ENCODE measurements at regions not wholly inside any gene's neighbourhood (a gene's known extent, or its start where the extent isn't known, plus 50 kb on each side); places are given as distances from the start of the nearest gene placed in this dataset.
A peak's percentile ranks its signal among the peaks of the same experiment; 100 is the strongest.

GRCh38 chr9:92196400-92196799 is 81.2 kb upstream of the SPTLC1 start:
- no peak overlapping the region for H2AFZ ChIP-seq (ENCODE audit: insufficient read depth, low read depth, low read length, poor library complexity, severe bottlenecking)
- peaks cover 2 to 7% (median 2%) of the 10 kb centered on the region in 3 donors for H3K27me3 Mint-ChIP-seq (ENCODE audit: low read depth in 3 of 3)
- peaks cover 0 to 7% of the 10 kb centered on the region in 2 donors for H3K9me3 ChIP-seq (replicated peaks in 1 of 2; ENCODE audit: control insufficient read depth in 1 of 2, insufficient read depth in 1 of 2, low read length in 2 of 2)
- no peaks in the 10 kb centered on the region for H3K79me2 ChIP-seq (ENCODE audit: insufficient read depth, low read length)
- H3K27me3 ChIP-seq (ENCODE audit: control insufficient read depth in 2 of 2, insufficient read depth in 2 of 2, low read length in 2 of 2) = no peaks in the 10 kb centered on the region
- no peaks in the 10 kb centered on the region for H3K36me3 Mint-ChIP-seq
- no peaks in the 10 kb centered on the region for H4K20me1 ChIP-seq (ENCODE audit: insufficient read depth, low read length)
- no peak overlapping the region for H3K9ac ChIP-seq (ENCODE audit: insufficient read depth, low read length, poor library complexity, severe bottlenecking)
- TF ChIP-seq, protein P1, sequence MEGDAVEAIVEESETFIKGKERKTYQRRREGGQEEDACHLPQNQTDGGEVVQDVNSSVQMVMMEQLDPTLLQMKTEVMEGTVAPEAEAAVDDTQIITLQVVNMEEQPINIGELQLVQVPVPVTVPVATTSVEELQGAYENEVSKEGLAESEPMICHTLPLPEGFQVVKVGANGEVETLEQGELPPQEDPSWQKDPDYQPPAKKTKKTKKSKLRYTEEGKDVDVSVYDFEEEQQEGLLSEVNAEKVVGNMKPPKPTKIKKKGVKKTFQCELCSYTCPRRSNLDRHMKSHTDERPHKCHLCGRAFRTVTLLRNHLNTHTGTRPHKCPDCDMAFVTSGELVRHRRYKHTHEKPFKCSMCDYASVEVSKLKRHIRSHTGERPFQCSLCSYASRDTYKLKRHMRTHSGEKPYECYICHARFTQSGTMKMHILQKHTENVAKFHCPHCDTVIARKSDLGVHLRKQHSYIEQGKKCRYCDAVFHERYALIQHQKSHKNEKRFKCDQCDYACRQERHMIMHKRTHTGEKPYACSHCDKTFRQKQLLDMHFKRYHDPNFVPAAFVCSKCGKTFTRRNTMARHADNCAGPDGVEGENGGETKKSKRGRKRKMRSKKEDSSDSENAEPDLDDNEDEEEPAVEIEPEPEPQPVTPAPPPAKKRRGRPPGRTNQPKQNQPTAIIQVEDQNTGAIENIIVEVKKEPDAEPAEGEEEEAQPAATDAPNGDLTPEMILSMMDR (IDR thresholded peaks at IDR 0.05) = no peak
- H3K4me2 ChIP-seq (replicated peaks; ENCODE audit: extremely low read depth, low read length, poor library complexity, severe bottlenecking) = no peak overlapping the region
- peaks cover 0 to 15% (median 6%) of the 10 kb centered on the region in 7 donors for H3K9me3 Mint-ChIP-seq
- intact Hi-C loops (cut with micrococcal nuclease) = no loop called here
- no peak overlapping the region for H3K27ac Mint-ChIP-seq
- H3K4me1 ChIP-seq (ENCODE audit: control insufficient read depth in 1 of 2, insufficient read depth in 2 of 2, low read length in 2 of 2) = no peaks in the 10 kb centered on the region
- no peak for DNase-seq
- no peak overlapping the region for H3K4me3 Mint-ChIP-seq
- no peak overlapping the region for H3K27ac ChIP-seq (ENCODE audit: low read depth in 1 of 2, low read length in 2 of 2)
- H3K4me1 Mint-ChIP-seq = no peaks in the 10 kb centered on the region
- no peak overlapping the region for H3K4me3 ChIP-seq (replicated peaks in 1 of 3; ENCODE audit: low read depth in 2 of 3, low read length in 3 of 3)
- no peaks in the 10 kb centered on the region for H3K36me3 ChIP-seq (replicated peaks in 1 of 2; ENCODE audit: control insufficient read depth in 1 of 2, insufficient read depth in 2 of 2, low read length in 2 of 2)

DNA sequence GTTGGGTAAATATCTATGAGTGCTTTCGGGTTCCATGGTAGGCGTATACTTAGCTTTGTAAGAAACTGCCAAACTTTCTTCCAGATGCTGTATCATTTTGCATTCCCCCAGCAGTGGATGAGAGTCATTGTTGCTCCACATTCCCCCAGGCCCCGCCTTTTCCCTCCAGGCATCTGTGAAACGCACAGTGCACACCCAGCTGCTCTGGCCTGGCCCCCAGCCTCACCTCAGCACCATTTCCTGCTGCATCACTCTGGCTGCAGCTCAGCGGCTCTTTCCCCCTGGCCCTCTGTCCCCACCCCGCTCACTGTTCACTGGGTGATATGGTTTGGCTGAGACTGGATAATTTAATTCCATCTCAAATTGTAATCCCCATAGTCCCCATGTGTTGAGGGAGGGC is 76.6 kb upstream of the SPTLC1 start:
- Histone ChIP-seq H3K4me2 (replicated peaks; ENCODE audit: extremely low read depth, low read length, poor library complexity, severe bottlenecking) (no peak overlapping the region), H3K9me3 (replicated peaks in 1 of 2; ENCODE audit: control insufficient read depth in 1 of 2, insufficient read depth in 1 of 2, low read length in 2 of 2) (peaks cover 0 to 3% of the 10 kb centered on the region in 2 donors), H2AFZ (ENCODE audit: insufficient read depth, low read depth, low read length, poor library complexity, severe bottlenecking) (no peak overlapping the region), H3K36me3 (replicated peaks in 1 of 2; ENCODE audit: control insufficient read depth in 1 of 2, insufficient read depth in 2 of 2, low read length in 2 of 2) (no peaks in the 10 kb centered on the region), H4K20me1 (ENCODE audit: insufficient read depth, low read length) (no peaks in the 10 kb centered on the region), H3K4me3 (replicated peaks in 1 of 3; ENCODE audit: low read depth in 2 of 3, low read length in 3 of 3) (no peak overlapping the region), H3K9ac (ENCODE audit: insufficient read depth, low read length, poor library complexity, severe bottlenecking) (no peak overlapping the region), H3K27ac (ENCODE audit: low read depth in 1 of 2, low read length in 2 of 2) (no peak overlapping the region), H3K4me1 (ENCODE audit: control insufficient read depth in 1 of 2, insufficient read depth in 2 of 2, low read length in 2 of 2) (no peaks in the 10 kb centered on the region), H3K79me2 (ENCODE audit: insufficient read depth, low read length) (no peaks in the 10 kb centered on the region), H3K27me3 (ENCODE audit: control insufficient read depth in 2 of 2, insufficient read depth in 2 of 2, low read length in 2 of 2) (no peaks in the 10 kb centered on the region)
- peaks cover 2 to 6% (median 3%) of the 10 kb centered on the region in 3 donors for H3K27me3 Mint-ChIP-seq (ENCODE audit: low read depth in 3 of 3)
- DNase-seq = no peak
- WGBS (ENCODE audit: insufficient coverage) = 44% methylated on average over 2 of the region's 6 CpGs
- TF ChIP-seq, protein P1 (IDR thresholded peaks at IDR 0.05) = no peak
- peak overlapping the region in 1 of 7 donors; percentile 58 for H3K27ac Mint-ChIP-seq
- peaks cover 0 to 4% (median 0%) of the 10 kb centered on the region in 7 donors for H3K9me3 Mint-ChIP-seq
- no peak overlapping the region for H3K4me3 Mint-ChIP-seq
- intact Hi-C loops (cut with micrococcal nuclease) = no loop called here
- H3K36me3 Mint-ChIP-seq = no peaks in the 10 kb centered on the region
- H3K4me1 Mint-ChIP-seq = no peaks in the 10 kb centered on the region

Data from CD14-positive monocyte (primary cell).